Right lobe of liver (tissue), 6 donors: ENCODE measurements at regions not wholly inside any gene's neighbourhood (a gene's known extent, or its start where the extent isn't known, plus 50 kb on each side); places are given as distances from the start of the nearest gene placed in this dataset.

Source experiments
- ATAC-seq, 4 donors: fragments of 200-7000 bp; cut with Tn5 transposase; one replicate each; pipeline ENCODE4 v1.9.1; 2020; ENCODE audit warnings: mild to moderate bottlenecking in 4 of 4, moderate library complexity in 4 of 4
- DNase-seq, 3 donors: peaks; one replicate each; pipeline ENCODE4 v3.0.0-alpha.2; 2020
- H3K27ac ChIP-seq, 3 donors: fragments of 200-600 bp; one replicate each; pipeline ENCODE4 v1.8.0; 2022
- H3K27me3 ChIP-seq, 2 donors: fragments of 200-600 bp; one replicate each; pipeline ENCODE4 v1.8.0; 2022
- H3K36me3 ChIP-seq, 4 donors: fragments of 200-600 bp; sonication (generic) in 1 of 4; one replicate each; pipeline versions ENCODE4 v1.5.1 to v1.8.0; 2017 to 2022; ENCODE audit warnings: control low read depth in 1 of 4
- H3K4me1 ChIP-seq, 4 donors: fragments of 200-600 bp; sonication (generic) in 1 of 4; one replicate each; pipeline versions ENCODE4 v1.5.1 to v1.8.0; 2017 to 2022; ENCODE audit warnings: control low read depth in 1 of 4
- H3K4me3 ChIP-seq, 3 donors: fragments of 200-600 bp; one replicate each; pipeline ENCODE4 v1.8.0; 2022
- H3K9me3 ChIP-seq, 4 donors: fragments of 200-600 bp; sonication (generic) in 1 of 4; one replicate each; pipeline versions ENCODE4 v1.5.1 to v1.8.0; 2017 to 2022; ENCODE audit warnings: control low read depth in 1 of 4
- POLR2A ChIP-seq: fragments of 450-650 bp; IDR thresholded peaks from one replicate; pipeline ENCODE4 v1.6.1; 2017; ENCODE audit warnings: antibody characterized with exemption, mild to moderate bottlenecking
- WGBS: methylation state at CpG from one replicate; pipeline ENCODE4 v1.1.6; 2018; ENCODE audit warnings: low coverage, low lambda C conversion rate; ENCODE audit not compliant: insufficient coverage; ENCODE audit errors: missing lambda C conversion rate; 5-methylcytosine and 5-hydroxymethylcytosine counted together
- intact Hi-C, 2 donors: fragments of 100-400 bp; cut with DNase I; formaldehyde crosslinking; loops; one replicate each; pipeline versions ENCODE4 v1.11.2 to v1.14.1; 2022
- TF ChIP-seq, protein P1 (sequence below), 4 donors: fragments of 200-600 bp in 3 of 4; fragments of 450-650 bp in 1 of 4; IDR thresholded peaks; one replicate each; pipeline versions ENCODE4 v1.5.1 to v1.8.0; 2016 to 2022; ENCODE audit warnings: antibody characterized with exemption in 4 of 4, mild to moderate bottlenecking in 2 of 4
- donor health status: DM: no; HTN: yes; CAD: no.
- donor health status: DM: no; HTN: no; CAD: no.
- donor health status: DM: no; HTN: no; CAD: no.
- donor health status: DM: no; HTN: yes; CAD: no.
- donor health status: DM: no; HTN: yes; CAD: no.

DNA sequence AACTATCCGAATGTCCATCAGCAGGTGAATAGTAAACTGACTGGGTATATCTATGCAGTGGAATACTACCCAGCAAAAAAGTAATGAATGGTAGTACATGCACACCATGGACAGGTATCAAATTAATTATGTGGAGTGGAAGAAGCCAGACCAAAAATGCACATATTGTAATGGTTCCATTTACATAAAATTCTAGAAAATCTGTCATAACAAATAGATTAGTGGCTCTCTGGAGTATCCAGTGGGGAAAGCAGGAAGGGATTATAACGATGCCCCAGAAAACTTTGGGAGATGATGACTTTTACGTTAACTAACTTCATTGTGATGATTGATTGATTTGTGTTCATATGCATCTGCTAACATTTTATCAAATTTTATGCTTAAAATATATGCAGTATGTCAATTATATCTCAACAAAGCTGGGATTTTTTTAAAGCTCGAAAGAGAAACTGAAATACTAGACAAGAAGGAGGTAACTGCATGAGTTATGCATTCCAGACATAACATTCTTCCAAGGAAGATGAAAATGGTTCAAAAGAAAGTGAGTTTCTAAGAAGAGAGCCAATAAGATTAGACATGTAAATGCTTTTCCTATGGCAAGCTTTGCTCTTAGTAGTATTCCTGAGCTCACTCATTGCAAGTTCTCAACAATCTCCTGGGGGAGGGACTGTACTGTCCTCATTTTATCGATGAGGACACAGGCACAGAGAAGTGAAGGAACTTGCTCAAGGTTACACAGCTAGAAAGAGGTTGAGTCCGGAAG lies 58.6 kb upstream of the MSX1 start:
- no peaks in the 10 kb centered on the region for H3K27me3 ChIP-seq
- intact Hi-C loops = no loop called here
- no peaks in the 10 kb centered on the region for H3K9me3 ChIP-seq
- no peak overlapping the region for H3K4me3 ChIP-seq
- H3K4me1 ChIP-seq = no peaks in the 10 kb centered on the region
- no peak for DNase-seq
- no peak overlapping the region for H3K27ac ChIP-seq
- H3K36me3 ChIP-seq = no peaks in the 10 kb centered on the region
- no peak for TF ChIP-seq POLR2A
- TF ChIP-seq, protein P1, sequence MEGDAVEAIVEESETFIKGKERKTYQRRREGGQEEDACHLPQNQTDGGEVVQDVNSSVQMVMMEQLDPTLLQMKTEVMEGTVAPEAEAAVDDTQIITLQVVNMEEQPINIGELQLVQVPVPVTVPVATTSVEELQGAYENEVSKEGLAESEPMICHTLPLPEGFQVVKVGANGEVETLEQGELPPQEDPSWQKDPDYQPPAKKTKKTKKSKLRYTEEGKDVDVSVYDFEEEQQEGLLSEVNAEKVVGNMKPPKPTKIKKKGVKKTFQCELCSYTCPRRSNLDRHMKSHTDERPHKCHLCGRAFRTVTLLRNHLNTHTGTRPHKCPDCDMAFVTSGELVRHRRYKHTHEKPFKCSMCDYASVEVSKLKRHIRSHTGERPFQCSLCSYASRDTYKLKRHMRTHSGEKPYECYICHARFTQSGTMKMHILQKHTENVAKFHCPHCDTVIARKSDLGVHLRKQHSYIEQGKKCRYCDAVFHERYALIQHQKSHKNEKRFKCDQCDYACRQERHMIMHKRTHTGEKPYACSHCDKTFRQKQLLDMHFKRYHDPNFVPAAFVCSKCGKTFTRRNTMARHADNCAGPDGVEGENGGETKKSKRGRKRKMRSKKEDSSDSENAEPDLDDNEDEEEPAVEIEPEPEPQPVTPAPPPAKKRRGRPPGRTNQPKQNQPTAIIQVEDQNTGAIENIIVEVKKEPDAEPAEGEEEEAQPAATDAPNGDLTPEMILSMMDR (IDR thresholded peaks at IDR 0.05) = no peak
- no peak for ATAC-seq
- WGBS = 72% methylated on average over 6 of the region's 6 CpGs

DNA sequence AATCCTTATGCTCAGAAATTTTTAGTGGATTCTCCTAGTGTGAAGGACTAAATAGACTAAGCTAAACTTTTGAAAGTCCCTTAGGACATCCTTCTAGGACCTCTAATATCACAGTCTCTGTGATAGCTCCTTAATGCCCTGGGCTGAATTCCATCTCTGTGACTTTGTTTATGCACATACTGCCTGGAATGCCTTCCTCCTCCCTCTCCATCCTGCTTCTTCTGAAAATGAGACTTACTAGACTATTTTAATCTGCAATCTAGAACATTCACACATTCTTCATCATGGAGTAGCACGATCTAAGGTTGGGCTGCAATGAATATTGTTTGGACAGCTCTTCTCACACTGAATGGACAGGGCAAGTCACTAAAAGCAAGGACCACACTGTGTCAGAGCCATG lies 65.0 kb upstream of the MSX1 start:
- H3K9me3 ChIP-seq = no peaks in the 10 kb centered on the region
- ATAC-seq (no peak), DNase-seq (no peak)
- H3K4me1 ChIP-seq = no peaks in the 10 kb centered on the region
- TF ChIP-seq, protein P1 (IDR thresholded peaks at IDR 0.05) = no peak
- no peak for TF ChIP-seq POLR2A
- H3K4me3 ChIP-seq = no peak overlapping the region
- intact Hi-C loops = no loop called here
- no peak overlapping the region for H3K27ac ChIP-seq
- 11% methylated on average over 1 of the region's 1 CpG for WGBS
- H3K36me3 ChIP-seq = no peaks in the 10 kb centered on the region
- H3K27me3 ChIP-seq = no peaks in the 10 kb centered on the region

DNA sequence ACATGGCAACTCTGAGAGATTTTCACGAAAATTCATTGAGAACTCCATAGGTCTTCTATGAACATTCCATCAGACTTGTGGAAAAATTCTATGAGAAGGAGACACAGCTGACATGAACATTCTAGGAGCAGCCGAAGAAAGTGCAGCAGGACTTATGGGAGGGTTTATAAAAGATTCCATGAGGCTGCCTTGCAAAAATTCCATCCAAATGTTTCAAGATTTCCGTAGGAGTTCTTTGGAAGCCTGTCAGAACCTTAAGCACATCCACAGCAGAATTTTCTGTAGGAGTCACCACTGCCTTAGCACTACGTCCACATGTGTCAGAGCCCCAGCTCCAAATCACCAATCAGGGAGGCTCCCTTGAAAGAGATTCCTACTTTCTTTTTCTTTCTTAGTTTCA lies 67.0 kb upstream of the MSX1 start:
- intact Hi-C loops = no loop called here
- TF ChIP-seq, protein P1 (IDR thresholded peaks at IDR 0.05) = no peak
- TF ChIP-seq POLR2A = no peak
- DNase-seq (no peak), ATAC-seq (no peak)
- H3K9me3 ChIP-seq = peaks cover 0 to 7% (median 0%) of the 10 kb centered on the region in 4 donors
- H3K27me3 ChIP-seq = no peaks in the 10 kb centered on the region
- no peak overlapping the region for H3K27ac ChIP-seq
- H3K36me3 ChIP-seq = no peaks in the 10 kb centered on the region
- 25% methylated on average over 2 of the region's 4 CpGs for WGBS
- H3K4me3 ChIP-seq = no peak overlapping the region
- H3K4me1 ChIP-seq = no peaks in the 10 kb centered on the region

- H3K9me3 ChIP-seq = peaks cover 0 to 7% (median 0%) of the 10 kb centered on the region in 4 donors
- no peak overlapping the region for H3K27ac ChIP-seq
- no peaks in the 10 kb centered on the region for H3K27me3 ChIP-seq
- H3K36me3 ChIP-seq = no peaks in the 10 kb centered on the region
- no peak for TF ChIP-seq POLR2A
- TF ChIP-seq, protein P1 (IDR thresholded peaks at IDR 0.05) = no peak
- intact Hi-C loops = no loop called here
- ATAC-seq (no peak), DNase-seq (no peak)
- no peak overlapping the region for H3K4me3 ChIP-seq
- H3K4me1 ChIP-seq = no peaks in the 10 kb centered on the region
- WGBS = 75% methylated on average over 5 of the region's 14 CpGs
Measured at GRCh38 chr4:4791299-4792111, 68.0 kb upstream of the MSX1 start.
